T follicular helper cell (primary cell): ENCODE measurements at regions not wholly inside any gene's neighbourhood (a gene's known extent, or its start where the extent isn't known, plus 50 kb on each side); places are given as distances from the start of the nearest gene placed in this dataset.

Experiments used
- DNase-seq: peaks from one replicate; pipeline ENCODE4 v3.0.0-alpha.2; 2020; ENCODE audit warnings: low read depth

- no peak for DNase-seq
Measured at GRCh38 chr1:60350531-60350930, 277.0 kb upstream of the C1orf87 start.

GRCh38 chr1:60348884-60349283 is 275.3 kb upstream of the C1orf87 start:
- no peak for DNase-seq

- no peak for DNase-seq
Measured at GRCh38 chr1:60345621-60346020, 272.1 kb upstream of the C1orf87 start.

- DNase-seq = no peak
Measured at GRCh38 chr1:60345049-60345448, 271.5 kb upstream of the C1orf87 start.

GRCh38 chr1:60343736-60344135 is 270.2 kb upstream of the C1orf87 start:
- no peak for DNase-seq

- no peak for DNase-seq
Measured at GRCh38 chr1:60342569-60342968, 269.0 kb upstream of the C1orf87 start.

GRCh38 chr1:60341274-60341673 is 267.7 kb upstream of the C1orf87 start:
- DNase-seq = no peak

GRCh38 chr1:60331647-60332046 is 258.1 kb upstream of the C1orf87 start:
- no peak for DNase-seq

- no peak for DNase-seq
Measured at GRCh38 chr1:60329651-60330050, 256.1 kb upstream of the C1orf87 start.

GRCh38 chr1:60311838-60312237 is 238.3 kb upstream of the C1orf87 start:
- DNase-seq = no peak

GRCh38 chr1:60299581-60299980 is 226.0 kb upstream of the C1orf87 start:
- no peak for DNase-seq

- DNase-seq = no peak
Measured at GRCh38 chr1:60298290-60298689, 224.7 kb upstream of the C1orf87 start.

- DNase-seq = no peak
Measured at GRCh38 chr1:60296794-60297193, 223.2 kb upstream of the C1orf87 start.

GRCh38 chr1:60292140-60292539 is 218.6 kb upstream of the C1orf87 start:
- DNase-seq = no peak

- DNase-seq = no peak
Measured at GRCh38 chr1:60290393-60290792, 216.8 kb upstream of the C1orf87 start.

- DNase-seq = no peak
Measured at GRCh38 chr1:60287536-60287935, 214.0 kb upstream of the C1orf87 start.

GRCh38 chr1:60283690-60284089 is 210.1 kb upstream of the C1orf87 start:
- no peak for DNase-seq

GRCh38 chr1:60281360-60281932 is 207.9 kb upstream of the C1orf87 start:
- DNase-seq = no peak

- no peak for DNase-seq
Measured at GRCh38 chr1:60280819-60281218, 207.2 kb upstream of the C1orf87 start.

GRCh38 chr1:60280256-60280655 is 206.7 kb upstream of the C1orf87 start:
- no peak for DNase-seq

- DNase-seq = no peak
Measured at GRCh38 chr1:60279798-60280197, 206.2 kb upstream of the C1orf87 start.

GRCh38 chr1:60277269-60277668 is 203.7 kb upstream of the C1orf87 start:
- DNase-seq = no peak

- DNase-seq = no peak
Measured at GRCh38 chr1:60274422-60275290, 201.1 kb upstream of the C1orf87 start.

GRCh38 chr1:60273185-60273584 is 199.6 kb upstream of the C1orf87 start:
- DNase-seq = no peak
